Endothelial cell of umbilical vein (primary cell): ENCODE measurements at regions not wholly inside any gene's neighbourhood (a gene's known extent, or its start where the extent isn't known, plus 50 kb on each side); places are given as distances from the start of the nearest gene placed in this dataset.

Experiments
- CTCF ChIP-seq, 2 donors: IDR thresholded peaks; 1 replicate in 1 of 2; 2 replicates in 1 of 2; pipeline ENCODE4 v1.5.1; 2011; ENCODE audit warnings: low read length in 2 of 2, mild to moderate bottlenecking in 2 of 2, moderate library complexity in 2 of 2, control low read depth in 1 of 2, inconsistent platforms in 1 of 2, low read depth in 1 of 2; ENCODE audit not compliant: insufficient read depth in 1 of 2; ENCODE audit errors: extremely low read depth in 1 of 2
- EZH2 ChIP-seq: IDR thresholded peaks from 2 replicates; pipeline ENCODE4 v1.6.1; 2012; ENCODE audit warnings: borderline replicate concordance, low read depth, mild to moderate bottlenecking, moderate library complexity, low read length, inconsistent platforms; ENCODE audit not compliant: severe bottlenecking
- FOS ChIP-seq: IDR thresholded peaks from 2 replicates; pipeline ENCODE4 v1.6.1; 2011; ENCODE audit warnings: mild to moderate bottlenecking, low read length, moderate library complexity, borderline replicate concordance; ENCODE audit not compliant: insufficient read depth
- GATA2 ChIP-seq: IDR thresholded peaks from 2 replicates; pipeline ENCODE4 v1.7.0; 2011; ENCODE audit warnings: low read depth, mild to moderate bottlenecking, moderate library complexity, mixed read lengths, low read length; ENCODE audit not compliant: insufficient read length, insufficient read depth
- JUN ChIP-seq: IDR thresholded peaks from 2 replicates; pipeline ENCODE4 v1.6.1; 2011; ENCODE audit warnings: borderline replicate concordance, low read depth; ENCODE audit not compliant: insufficient read length, insufficient read depth
- MYC ChIP-seq: IDR thresholded peaks from one replicate; pipeline ENCODE4 v1.6.1; 2011; ENCODE audit warnings: mild to moderate bottlenecking, low read depth, low read length
- POLR2A ChIP-seq: IDR thresholded peaks from 2 replicates; pipeline ENCODE4 v1.6.1; 2012; ENCODE audit warnings: low read depth, mild to moderate bottlenecking, control low read depth, low read length

GRCh38 chr2:120501591-120501990, 155.7 kb downstream of the INHBB start:
- TF ChIP-seq CTCF (IDR thresholded peaks at IDR 0.05; ENCODE audit: extremely low read depth in 1 of 2, insufficient read depth in 1 of 2, low read depth in 1 of 2, low read length in 2 of 2) (no peak), EZH2 (no peak), POLR2A (no peak), MYC (no peak), GATA2 (no peak), FOS (no peak), JUN (no peak)
